Keratinocyte (primary cell): ENCODE measurements at regions not wholly inside any gene's neighbourhood (a gene's known extent, or its start where the extent isn't known, plus 50 kb on each side); places are given as distances from the start of the nearest gene placed in this dataset.

ENCODE experiments used
- DNase-seq: peaks from one replicate; pipeline ENCODE4 v3.0.0-alpha.2; 2011; ENCODE audit warnings: low read depth, missing footprints, low spot score
- FAIRE-seq: peaks from 2 replicates; lab custom pipeline; 2011; peaks lifted over from hg19 to GRCh38; lab: Jason Lieb, UNC
- H2AFZ ChIP-seq: 2 replicates; pipeline ENCODE4 v1.6.0; 2012; ENCODE audit warnings: low read length, control low read depth, inconsistent platforms; ENCODE audit not compliant: control insufficient read depth
- H3K27ac ChIP-seq: 2 replicates; pipeline ENCODE4 v1.5.1; 2011; ENCODE audit warnings: low read length; ENCODE audit not compliant: control insufficient read depth, insufficient read depth
- H3K27me3 ChIP-seq: 3 replicates; pipeline ENCODE4 v1.6.0; 2011; ENCODE audit warnings: low read length; ENCODE audit not compliant: control insufficient read depth, insufficient read depth; ENCODE audit errors: extremely low read depth
- H3K36me3 ChIP-seq, 2 experiments: 2 replicates in 1 of 2; 3 replicates in 1 of 2; pipeline ENCODE4 v1.5.1; 2011; ENCODE audit warnings: low read length in 2 of 2, mild to moderate bottlenecking in 1 of 2; ENCODE audit not compliant: control insufficient read depth in 2 of 2, insufficient read depth in 2 of 2; ENCODE audit errors: extremely low read depth in 1 of 2
- H3K4me1 ChIP-seq: 3 replicates; pipeline ENCODE4 v1.5.1; 2011; ENCODE audit warnings: low read length; ENCODE audit not compliant: control insufficient read depth, insufficient read depth; ENCODE audit errors: extremely low read depth
- H3K4me2 ChIP-seq: 3 replicates; pipeline ENCODE4 v1.6.0; 2011; ENCODE audit warnings: low read depth, low read length; ENCODE audit not compliant: control insufficient read depth, insufficient read depth; ENCODE audit errors: extremely low read depth
- H3K4me3 ChIP-seq, 3 experiments: fragments of 200-600 bp in 1 of 3; sonication (generic) in 1 of 3; 2 replicates in 2 of 3; 3 replicates in 1 of 3; pipeline ENCODE4 v1.5.1; 2011 to 2016; ENCODE audit warnings: low read length in 3 of 3, mild to moderate bottlenecking in 3 of 3, control low read depth in 2 of 3, inconsistent platforms in 1 of 3, low read depth in 1 of 3, mixed read lengths in 1 of 3, mixed run types in 1 of 3, moderate library complexity in 1 of 3; ENCODE audit not compliant: control insufficient read depth in 2 of 3, insufficient read depth in 2 of 3; ENCODE audit errors: extremely low read depth in 1 of 3
- H3K79me2 ChIP-seq: 2 replicates; pipeline ENCODE4 v1.6.0; 2012; ENCODE audit warnings: low read length; ENCODE audit not compliant: control insufficient read depth, insufficient read depth
- H3K9ac ChIP-seq: 3 replicates; pipeline ENCODE4 v1.6.0; 2011; ENCODE audit warnings: low read length; ENCODE audit not compliant: control insufficient read depth, insufficient read depth; ENCODE audit errors: extremely low read depth
- H3K9me1 ChIP-seq: 3 replicates; pipeline ENCODE4 v1.6.0; 2011; ENCODE audit warnings: low read length; ENCODE audit not compliant: control insufficient read depth, insufficient read depth; ENCODE audit errors: extremely low read depth
- H3K9me3 ChIP-seq: 2 replicates; pipeline ENCODE4 v1.5.1; 2012; ENCODE audit warnings: low read depth, low read length; ENCODE audit not compliant: control insufficient read depth
- H4K20me1 ChIP-seq: 3 replicates; pipeline ENCODE4 v1.6.0; 2011; ENCODE audit warnings: low read length; ENCODE audit not compliant: control insufficient read depth, insufficient read depth; ENCODE audit errors: extremely low read depth
- CTCF ChIP-seq, 3 experiments: IDR thresholded peaks in 1 of 3; conservative IDR thresholded peaks in 1 of 3; optimal IDR thresholded peaks in 1 of 3; 2 replicates in 2 of 3; 3 replicates in 1 of 3; pipeline versions ENCODE3 to v1.5.1; 2011; ENCODE audit warnings: low read length in 3 of 3, mild to moderate bottlenecking in 3 of 3, moderate library complexity in 2 of 3, control low read depth in 1 of 3, inconsistent platforms in 1 of 3; ENCODE audit not compliant: insufficient read depth in 2 of 3; ENCODE audit errors: extremely low read depth in 1 of 3
- EZH2 ChIP-seq: IDR thresholded peaks from one replicate; pipeline ENCODE4 v1.6.1; 2012; ENCODE audit warnings: inconsistent platforms, mild to moderate bottlenecking, low read length, moderate library complexity
- dilution Hi-C: fragments of 300-500 bp; cut with MboI; formaldehyde crosslinking; loops from one replicate; pipeline ENCODE4 v1.7.0; 2020; ENCODE audit warnings: low sequenced_read_pairs; ENCODE audit not compliant: extremely low pct_ligation_motif_present

GRCh38 chr12:93991829-93992461 is 156.4 kb upstream of the PLXNC1 start:
- Histone ChIP-seq H2AFZ (no peak overlapping the region), H3K4me2 (no peak overlapping the region), H3K9me1 (no peaks in the 10 kb centered on the region), H4K20me1 (no peaks in the 10 kb centered on the region), H3K27ac (no peak overlapping the region), H3K9me3 (no peaks in the 10 kb centered on the region), H3K36me3 (no peaks in the 10 kb centered on the region), H3K79me2 (no peaks in the 10 kb centered on the region), H3K27me3 (no peaks in the 10 kb centered on the region), H3K4me3 (no peak overlapping the region), H3K4me1 (no peaks in the 10 kb centered on the region), H3K9ac (no peak overlapping the region)
- DNase-seq = no peak
- TF ChIP-seq CTCF (optimal IDR thresholded peaks at IDR 0.05 in 1 of 3, IDR thresholded peaks at IDR 0.05 in 1 of 3, conservative IDR thresholded peaks at IDR 0.05 in 1 of 3; ENCODE audit: extremely low read depth in 1 of 3, insufficient read depth in 2 of 3, low read length in 3 of 3) = no peak
- TF ChIP-seq EZH2 = no peak
- dilution Hi-C loops = no loop called here
- FAIRE-seq = no peak

GRCh38 chr12:93994721-93995120 is 153.7 kb upstream of the PLXNC1 start:
- no peak overlapping the region for H3K9ac ChIP-seq
- H4K20me1 ChIP-seq = no peaks in the 10 kb centered on the region
- no peaks in the 10 kb centered on the region for H3K4me1 ChIP-seq
- no peak overlapping the region for H2AFZ ChIP-seq
- FAIRE-seq (no peak), DNase-seq (no peak)
- TF ChIP-seq CTCF (optimal IDR thresholded peaks at IDR 0.05 in 1 of 3, IDR thresholded peaks at IDR 0.05 in 1 of 3, conservative IDR thresholded peaks at IDR 0.05 in 1 of 3; ENCODE audit: extremely low read depth in 1 of 3, insufficient read depth in 2 of 3, low read length in 3 of 3) = no peak
- H3K9me3 ChIP-seq = no peaks in the 10 kb centered on the region
- H3K4me2 ChIP-seq = no peak overlapping the region
- no peak overlapping the region for H3K27ac ChIP-seq
- no peaks in the 10 kb centered on the region for H3K36me3 ChIP-seq
- H3K9me1 ChIP-seq = no peaks in the 10 kb centered on the region
- H3K27me3 ChIP-seq = no peaks in the 10 kb centered on the region
- no peak overlapping the region for H3K4me3 ChIP-seq
- H3K79me2 ChIP-seq = no peaks in the 10 kb centered on the region
- dilution Hi-C loops = no loop called here
